ENCODE measurements at regions not wholly inside any gene's neighbourhood (a gene's known extent, or its start where the extent isn't known, plus 50 kb on each side); places are given as distances from the start of the nearest gene placed in this dataset.
A peak's percentile ranks its signal among the peaks of the same experiment; 100 is the strongest.

- H3K36me3 Mint-ChIP-seq (ENCODE audit: unreplicated experiment) = no peaks in the 10 kb centered on the region
- no peak overlapping the region for H3K27ac Mint-ChIP-seq (ENCODE audit: unreplicated experiment)
- no peaks in the 10 kb centered on the region for H3K4me1 Mint-ChIP-seq (ENCODE audit: low read depth, unreplicated experiment)
- peaks cover 1% of the 10 kb centered on the region for H3K27me3 Mint-ChIP-seq (ENCODE audit: unreplicated experiment)
- H3K9me3 Mint-ChIP-seq (ENCODE audit: unreplicated experiment) = no peaks in the 10 kb centered on the region
- DNase-seq = no peak
- H3K4me3 Mint-ChIP-seq (ENCODE audit: unreplicated experiment) = no peak overlapping the region
- TF ChIP-seq, protein P1, sequence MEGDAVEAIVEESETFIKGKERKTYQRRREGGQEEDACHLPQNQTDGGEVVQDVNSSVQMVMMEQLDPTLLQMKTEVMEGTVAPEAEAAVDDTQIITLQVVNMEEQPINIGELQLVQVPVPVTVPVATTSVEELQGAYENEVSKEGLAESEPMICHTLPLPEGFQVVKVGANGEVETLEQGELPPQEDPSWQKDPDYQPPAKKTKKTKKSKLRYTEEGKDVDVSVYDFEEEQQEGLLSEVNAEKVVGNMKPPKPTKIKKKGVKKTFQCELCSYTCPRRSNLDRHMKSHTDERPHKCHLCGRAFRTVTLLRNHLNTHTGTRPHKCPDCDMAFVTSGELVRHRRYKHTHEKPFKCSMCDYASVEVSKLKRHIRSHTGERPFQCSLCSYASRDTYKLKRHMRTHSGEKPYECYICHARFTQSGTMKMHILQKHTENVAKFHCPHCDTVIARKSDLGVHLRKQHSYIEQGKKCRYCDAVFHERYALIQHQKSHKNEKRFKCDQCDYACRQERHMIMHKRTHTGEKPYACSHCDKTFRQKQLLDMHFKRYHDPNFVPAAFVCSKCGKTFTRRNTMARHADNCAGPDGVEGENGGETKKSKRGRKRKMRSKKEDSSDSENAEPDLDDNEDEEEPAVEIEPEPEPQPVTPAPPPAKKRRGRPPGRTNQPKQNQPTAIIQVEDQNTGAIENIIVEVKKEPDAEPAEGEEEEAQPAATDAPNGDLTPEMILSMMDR (IDR thresholded peaks at IDR 0.05; ENCODE audit: partially characterized antibody, unreplicated experiment) = no peak
These were observed 151.2 kb upstream of the MYO16 start for GRCh38 chr13:108478179-108478578.

GRCh38 chr13:108483981-108484380 lies 145.4 kb upstream of the MYO16 start:
- H3K36me3 Mint-ChIP-seq (ENCODE audit: unreplicated experiment) = peaks cover 8% of the 10 kb centered on the region
- no peak for DNase-seq
- no peak overlapping the region for H3K27ac Mint-ChIP-seq (ENCODE audit: unreplicated experiment)
- peaks cover 2% of the 10 kb centered on the region for H3K27me3 Mint-ChIP-seq (ENCODE audit: unreplicated experiment)
- H3K4me3 Mint-ChIP-seq (ENCODE audit: unreplicated experiment) = no peak overlapping the region
- no peaks in the 10 kb centered on the region for H3K9me3 Mint-ChIP-seq (ENCODE audit: unreplicated experiment)
- TF ChIP-seq, protein P1 (IDR thresholded peaks at IDR 0.05; ENCODE audit: partially characterized antibody, unreplicated experiment) = no peak
- H3K4me1 Mint-ChIP-seq (ENCODE audit: low read depth, unreplicated experiment) = no peaks in the 10 kb centered on the region

GRCh38 chr13:108486096-108486495 lies 143.3 kb upstream of the MYO16 start:
- peaks cover 21% of the 10 kb centered on the region for H3K36me3 Mint-ChIP-seq (ENCODE audit: unreplicated experiment)
- H3K9me3 Mint-ChIP-seq (ENCODE audit: unreplicated experiment) = no peaks in the 10 kb centered on the region
- peaks cover 2% of the 10 kb centered on the region for H3K27me3 Mint-ChIP-seq (ENCODE audit: unreplicated experiment)
- H3K4me1 Mint-ChIP-seq (ENCODE audit: low read depth, unreplicated experiment) = no peaks in the 10 kb centered on the region
- H3K4me3 Mint-ChIP-seq (ENCODE audit: unreplicated experiment) = no peak overlapping the region
- no peak overlapping the region for H3K27ac Mint-ChIP-seq (ENCODE audit: unreplicated experiment)
- no peak for DNase-seq
- TF ChIP-seq, protein P1 (IDR thresholded peaks at IDR 0.05; ENCODE audit: partially characterized antibody, unreplicated experiment) = no peak

DNA sequence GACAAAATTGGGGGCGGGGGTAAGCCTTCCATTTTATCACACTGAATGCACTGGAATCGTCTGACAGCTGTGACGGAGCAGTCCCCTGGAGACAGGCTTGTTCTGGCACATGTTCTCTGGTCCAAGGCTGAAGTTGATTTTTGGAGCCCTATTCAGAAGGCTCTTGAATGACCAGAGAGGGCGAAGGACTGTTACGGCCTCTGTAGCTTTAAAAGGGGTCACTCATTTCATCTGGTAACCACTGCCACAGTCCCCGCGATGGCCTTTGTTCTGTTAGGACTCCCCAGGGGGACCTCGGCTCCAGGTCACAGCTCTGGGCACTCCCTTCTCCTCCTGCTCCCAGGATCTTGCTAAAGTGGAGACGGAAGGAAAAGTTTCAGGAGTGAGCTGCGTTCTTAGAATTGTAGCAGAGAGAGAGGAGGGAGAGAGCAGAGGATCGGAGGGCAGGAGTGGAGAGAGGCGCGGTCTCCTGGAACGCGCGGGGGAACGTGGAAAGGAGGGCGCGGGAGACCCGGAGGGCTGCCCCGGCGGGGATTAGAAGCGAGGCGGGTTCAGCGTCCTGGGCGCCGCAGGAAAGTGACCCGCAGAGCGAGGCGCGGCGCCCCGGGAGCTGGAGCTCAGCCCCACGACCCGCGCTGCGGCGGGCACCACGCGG lies 134.3 kb upstream of the MYO16 start:
- peak; percentile 58 for DNase-seq
- H3K4me1 Mint-ChIP-seq (ENCODE audit: low read depth, unreplicated experiment) = peaks cover 16% of the 10 kb centered on the region
- TF ChIP-seq, protein P1 (IDR thresholded peaks at IDR 0.05; ENCODE audit: partially characterized antibody, unreplicated experiment) = no peak
- H3K27ac Mint-ChIP-seq (ENCODE audit: unreplicated experiment) = peak overlapping the region; percentile 95
- H3K4me3 Mint-ChIP-seq (ENCODE audit: unreplicated experiment) = peak overlapping the region; percentile 96
- peaks cover 5% of the 10 kb centered on the region for H3K36me3 Mint-ChIP-seq (ENCODE audit: unreplicated experiment)
- H3K27me3 Mint-ChIP-seq (ENCODE audit: unreplicated experiment) = peaks cover 10% of the 10 kb centered on the region
- peaks cover 20% of the 10 kb centered on the region for H3K9me3 Mint-ChIP-seq (ENCODE audit: unreplicated experiment)

DNA sequence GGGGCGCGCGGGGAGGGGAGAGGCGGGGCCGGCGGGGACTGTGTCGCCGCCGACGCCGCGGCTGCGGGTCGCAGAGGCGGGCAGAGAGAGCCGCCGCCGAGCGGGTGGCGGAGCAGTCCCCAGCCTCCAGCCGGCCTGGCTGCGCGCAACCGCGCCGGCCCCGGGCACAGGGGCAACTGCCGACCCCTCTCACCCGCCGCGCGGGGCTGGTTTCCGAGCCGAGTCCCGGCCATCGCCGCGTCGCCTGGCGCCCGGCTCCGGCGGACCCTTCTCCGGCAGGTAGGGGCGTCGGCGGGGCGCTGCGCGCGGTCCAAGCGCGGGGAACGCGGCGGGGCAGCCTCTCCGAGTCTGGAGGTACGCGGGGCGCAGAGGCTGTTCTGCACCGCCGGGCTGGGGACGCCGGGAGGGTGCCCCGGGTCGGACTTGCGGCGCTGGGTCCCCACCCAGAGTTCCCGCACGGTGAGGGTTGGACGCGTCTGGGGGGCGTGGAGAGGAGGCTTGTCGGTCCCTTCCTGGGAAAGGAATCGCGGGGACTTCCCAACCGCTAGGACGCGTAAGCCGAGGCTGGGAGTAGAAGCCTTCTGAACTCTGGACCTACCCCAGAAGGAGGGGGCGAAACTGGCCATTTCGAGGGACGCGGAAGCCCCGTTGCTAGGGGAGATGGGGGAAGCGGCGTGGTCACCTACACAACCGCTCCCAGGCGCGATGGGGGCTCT lies 133.6 kb upstream of the MYO16 start:
- Mint-ChIP-seq H3K36me3 (ENCODE audit: unreplicated experiment) (no peaks in the 10 kb centered on the region), H3K27me3 (ENCODE audit: unreplicated experiment) (peaks cover 10% of the 10 kb centered on the region), H3K9me3 (ENCODE audit: unreplicated experiment) (peaks cover 20% of the 10 kb centered on the region), H3K4me1 (ENCODE audit: low read depth, unreplicated experiment) (peaks cover 16% of the 10 kb centered on the region), H3K4me3 (ENCODE audit: unreplicated experiment) (peak overlapping the region; percentile 92), H3K27ac (ENCODE audit: unreplicated experiment) (peak overlapping the region; percentile 96)
- DNase-seq = peak; percentile 66
- TF ChIP-seq, protein P1 (IDR thresholded peaks at IDR 0.05; ENCODE audit: partially characterized antibody, unreplicated experiment) = no peak

Measured in glutamatergic neuron (in vitro differentiated cells).